Left lung (tissue), 4 donors: ENCODE measurements at regions not wholly inside any gene's neighbourhood (a gene's known extent, or its start where the extent isn't known, plus 50 kb on each side); places are given as distances from the start of the nearest gene placed in this dataset.
"Not testable (repeated sequence)": the region's sequence is repeated elsewhere in the genome, so short reads cannot be mapped to it uniquely, and the experiment has no call there.

Experiments
- ATAC-seq: fragments of 200-7000 bp; cut with Tn5 transposase; one replicate; pipeline ENCODE4 v1.9.1; 2020; ENCODE audit warnings: moderate library complexity
- DNase-seq, 4 donors: peaks; one replicate each; pipeline ENCODE4 v3.0.0-alpha.2; 2013 to 2020
- H3K27ac ChIP-seq, 2 donors: fragments of 200-600 bp; sonication (generic) in 1 of 2; one replicate each; pipeline versions ENCODE4 v1.5.0 to v1.8.0; 2020 to 2021
- H3K27me3 ChIP-seq, 2 donors: fragments of 200-600 bp; sonication (generic) in 1 of 2; one replicate each; pipeline versions ENCODE4 v1.5.0 to v1.8.0; 2020 to 2021
- H3K36me3 ChIP-seq, 2 donors: fragments of 200-600 bp; sonication (generic) in 1 of 2; one replicate each; pipeline versions ENCODE4 v1.5.0 to v1.8.0; 2020 to 2021
- H3K4me1 ChIP-seq, 2 donors: fragments of 200-600 bp; one replicate each; pipeline ENCODE4 v1.8.0; 2021
- H3K4me3 ChIP-seq, 2 donors: fragments of 200-600 bp; sonication (generic) in 1 of 2; one replicate each; pipeline versions ENCODE4 v1.5.0 to v1.8.0; 2020 to 2021; ENCODE audit warnings: mild to moderate bottlenecking in 1 of 2
- H3K9me3 ChIP-seq, 2 donors: fragments of 200-600 bp; sonication (generic) in 1 of 2; one replicate each; pipeline versions ENCODE4 v1.5.0 to v1.8.0; 2020 to 2021
- intact Hi-C, 2 donors: fragments of 100-400 bp; cut with DNase I; formaldehyde crosslinking; loops; one replicate each; pipeline versions ENCODE4 v1.11.2 to v1.14.2; 2022
- TF ChIP-seq, protein P1 (sequence below), 2 donors: fragments of 200-600 bp; sonication (generic) in 1 of 2; IDR thresholded peaks; one replicate each; pipeline versions ENCODE4 v1.5.0 to v1.8.0; 2021; ENCODE audit warnings: antibody characterized with exemption in 2 of 2
- donor health status: DM: no; HTN: yes; CAD: no.
- donor health status: DM: no; HTN: no; CAD: no.

DNA sequence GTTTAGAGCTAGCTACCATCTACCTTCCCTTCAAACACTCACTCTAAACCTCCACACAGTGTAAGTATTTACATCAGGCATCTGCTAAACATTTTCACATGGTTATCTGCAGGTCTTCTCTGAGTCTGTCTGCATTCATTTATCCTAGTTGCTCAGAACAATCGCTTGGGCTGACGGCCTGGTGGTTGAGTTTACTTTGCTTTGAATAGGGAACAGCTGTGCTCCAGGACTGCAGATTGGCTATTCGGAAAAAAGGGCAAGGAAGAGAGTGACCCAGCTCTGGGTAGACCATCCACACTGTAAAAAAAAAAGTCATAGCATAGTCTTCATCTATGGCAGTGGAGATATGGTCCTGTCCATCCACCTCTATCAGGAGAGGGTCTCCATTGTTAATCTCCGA is 115.3 kb upstream of the ESR1 start:
- Histone ChIP-seq H3K27ac (no peak overlapping the region), H3K4me1 (no peaks in the 10 kb centered on the region), H3K36me3 (no peaks in the 10 kb centered on the region), H3K4me3 (no peak overlapping the region), H3K27me3 (no peaks in the 10 kb centered on the region), H3K9me3 (no peaks in the 10 kb centered on the region)
- intact Hi-C loops = no loop called here
- TF ChIP-seq, protein P1, sequence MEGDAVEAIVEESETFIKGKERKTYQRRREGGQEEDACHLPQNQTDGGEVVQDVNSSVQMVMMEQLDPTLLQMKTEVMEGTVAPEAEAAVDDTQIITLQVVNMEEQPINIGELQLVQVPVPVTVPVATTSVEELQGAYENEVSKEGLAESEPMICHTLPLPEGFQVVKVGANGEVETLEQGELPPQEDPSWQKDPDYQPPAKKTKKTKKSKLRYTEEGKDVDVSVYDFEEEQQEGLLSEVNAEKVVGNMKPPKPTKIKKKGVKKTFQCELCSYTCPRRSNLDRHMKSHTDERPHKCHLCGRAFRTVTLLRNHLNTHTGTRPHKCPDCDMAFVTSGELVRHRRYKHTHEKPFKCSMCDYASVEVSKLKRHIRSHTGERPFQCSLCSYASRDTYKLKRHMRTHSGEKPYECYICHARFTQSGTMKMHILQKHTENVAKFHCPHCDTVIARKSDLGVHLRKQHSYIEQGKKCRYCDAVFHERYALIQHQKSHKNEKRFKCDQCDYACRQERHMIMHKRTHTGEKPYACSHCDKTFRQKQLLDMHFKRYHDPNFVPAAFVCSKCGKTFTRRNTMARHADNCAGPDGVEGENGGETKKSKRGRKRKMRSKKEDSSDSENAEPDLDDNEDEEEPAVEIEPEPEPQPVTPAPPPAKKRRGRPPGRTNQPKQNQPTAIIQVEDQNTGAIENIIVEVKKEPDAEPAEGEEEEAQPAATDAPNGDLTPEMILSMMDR (IDR thresholded peaks at IDR 0.05) = no peak
- no peak for DNase-seq
- ATAC-seq = no peak

DNA sequence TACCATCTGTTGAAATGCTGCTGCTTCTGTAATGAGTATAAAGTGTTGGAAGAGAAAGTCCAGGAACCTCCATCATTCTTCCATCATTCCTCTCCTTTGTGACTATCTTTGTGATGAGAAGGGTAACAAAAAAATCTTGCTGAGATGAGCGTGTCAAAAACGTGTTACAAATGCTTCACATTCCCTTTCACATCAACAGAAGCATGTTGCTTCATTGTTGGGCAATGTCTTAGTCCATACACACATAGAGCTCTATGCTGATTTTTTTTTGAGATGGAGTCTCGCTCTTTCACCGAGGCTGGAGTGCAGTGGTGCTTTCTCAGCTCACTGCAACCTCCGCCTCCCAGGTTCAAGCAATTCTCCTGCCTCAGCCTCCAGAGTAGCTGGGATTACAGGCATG is 114.1 kb upstream of the ESR1 start:
- DNase-seq (no peak), ATAC-seq (no peak)
- no peaks in the 10 kb centered on the region for H3K27me3 ChIP-seq
- TF ChIP-seq, protein P1 (IDR thresholded peaks at IDR 0.05) = no peak
- no peaks in the 10 kb centered on the region for H3K9me3 ChIP-seq
- intact Hi-C loops = no loop called here
- no peaks in the 10 kb centered on the region for H3K36me3 ChIP-seq
- H3K4me1 ChIP-seq = no peaks in the 10 kb centered on the region
- no peak overlapping the region for H3K4me3 ChIP-seq
- H3K27ac ChIP-seq = no peak overlapping the region

DNA sequence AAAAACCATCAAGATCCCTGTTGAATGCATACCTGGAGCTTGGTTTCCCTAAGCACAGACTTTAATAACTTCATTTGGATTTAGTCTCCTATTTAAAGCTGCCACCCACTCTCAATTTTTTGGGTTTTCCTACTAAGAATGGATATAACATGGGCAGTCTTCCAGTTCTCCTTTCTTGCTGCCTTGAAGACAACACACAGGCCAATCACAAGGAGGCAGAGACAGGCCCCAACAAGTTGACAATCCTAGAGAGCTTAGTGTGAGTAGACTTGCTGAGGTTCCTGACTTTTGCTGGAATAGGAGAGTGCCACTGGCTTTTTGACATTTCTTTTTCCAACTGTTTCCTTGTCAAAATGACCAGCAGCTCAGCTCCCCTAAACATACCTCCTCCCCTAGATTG is 112.3 kb upstream of the ESR1 start:
- TF ChIP-seq, protein P1 (IDR thresholded peaks at IDR 0.05) = no peak
- no peak overlapping the region for H3K27ac ChIP-seq
- H3K4me3 ChIP-seq = no peak overlapping the region
- H3K36me3 ChIP-seq = no peaks in the 10 kb centered on the region
- H3K4me1 ChIP-seq = no peaks in the 10 kb centered on the region
- no peaks in the 10 kb centered on the region for H3K9me3 ChIP-seq
- ATAC-seq (no peak), DNase-seq (no peak)
- intact Hi-C loops = no loop called here
- H3K27me3 ChIP-seq = no peaks in the 10 kb centered on the region

GRCh38 chr6:151696302-151696701 is 111.2 kb upstream of the ESR1 start:
- intact Hi-C loops, DNase-seq: not testable (repeated sequence)

GRCh38 chr6:151698931-151699700 is 108.4 kb upstream of the ESR1 start:
- intact Hi-C loops = no loop called here
- no peaks in the 10 kb centered on the region for H3K4me1 ChIP-seq
- TF ChIP-seq, protein P1 (IDR thresholded peaks at IDR 0.05) = no peak
- DNase-seq (peak in 1 of 4 donors; percentile 33), ATAC-seq (no peak)
- no peaks in the 10 kb centered on the region for H3K27me3 ChIP-seq
- no peak overlapping the region for H3K27ac ChIP-seq
- no peaks in the 10 kb centered on the region for H3K9me3 ChIP-seq
- H3K36me3 ChIP-seq = no peaks in the 10 kb centered on the region
- H3K4me3 ChIP-seq = no peak overlapping the region

More at GRCh38 chr6:151696302-151696701, 111.2 kb upstream of the ESR1 start:
- not testable (repeated sequence) for H3K4me3 ChIP-seq, H3K27me3 ChIP-seq, H3K4me1 ChIP-seq, ATAC-seq, H3K36me3 ChIP-seq, H3K9me3 ChIP-seq, H3K27ac ChIP-seq

GRCh38 chr6:151699719-151700118 is 107.8 kb upstream of the ESR1 start:
- TF ChIP-seq, protein P1 (IDR thresholded peaks at IDR 0.05) = no peak
- peak in 1 of 4 donors; percentile 32 for DNase-seq
- H3K27me3 ChIP-seq = no peaks in the 10 kb centered on the region
- intact Hi-C loops = no loop called here
- no peaks in the 10 kb centered on the region for H3K9me3 ChIP-seq
- peak; percentile 53 for ATAC-seq
- no peaks in the 10 kb centered on the region for H3K36me3 ChIP-seq
- no peak overlapping the region for H3K27ac ChIP-seq
- no peak overlapping the region for H3K4me3 ChIP-seq
- H3K4me1 ChIP-seq = no peaks in the 10 kb centered on the region
